GM12878 (cell line): ENCODE measurements at regions not wholly inside any gene's neighbourhood (a gene's known extent, or its start where the extent isn't known, plus 50 kb on each side); places are given as distances from the start of the nearest gene placed in this dataset.
"Not testable (repeated sequence)": the region's sequence is repeated elsewhere in the genome, so short reads cannot be mapped to it uniquely, and the experiment has no call there.

Experiments used
- ATAC-seq: fragments of 200-7000 bp; cut with Tn5 transposase; 3 replicates; pipeline ENCODE4 v1.9.1; 2020; ENCODE audit warnings: mild to moderate bottlenecking, moderate library complexity
- BruUV-seq: library from RNA; stranded (reverse); fragments of 400-500 nt; replicated peaks from 2 replicates; lab custom pipeline; 2021; lab: Mats Ljungman, UMichigan
- CTCF ChIA-PET: fragments of 300-600 bp; sonication (Branson Sonifier 250); formaldehyde crosslinking; extraction: SDS; loops from one replicate; lab custom pipeline; 2021; ENCODE audit warnings: inconsistent platforms; lab: Yijun Ruan, JAX
- POLR2A ChIA-PET: fragments of 350-600 bp; formaldehyde crosslinking; extraction: SDS; loops from one replicate; lab custom pipeline; 2021; ENCODE audit warnings: inconsistent platforms; lab: Charles Lee
- RAD21 ChIA-PET: fragments of 300-600 bp; sonication (Branson Sonifier 250); formaldehyde crosslinking; loops from one replicate; lab custom pipeline; 2023; ENCODE audit warnings: antibody characterized with exemption; ENCODE audit not compliant: unreplicated experiment; lab: Charles Lee
- SMC1A ChIA-PET: fragments of 300-600 bp; sonication (Branson Sonifier 250); formaldehyde crosslinking; loops from one replicate; lab custom pipeline; 2023; ENCODE audit not compliant: unreplicated experiment, uncharacterized antibody; lab: Charles Lee
- DNase-seq: peaks from one replicate; pipeline ENCODE4 v3.0.0-alpha.2; 2011; ENCODE audit warnings: low read depth, low spot score
- FAIRE-seq: peaks from 3 replicates; lab custom pipeline; 2011; peaks lifted over from hg19 to GRCh38; lab: Jason Lieb, UNC
- H2AFZ ChIP-seq: 2 replicates; pipeline ENCODE4 v1.6.0; 2011; ENCODE audit warnings: low read depth, low read length, control low read depth; ENCODE audit not compliant: control insufficient read depth
- H3K27ac ChIP-seq: 2 replicates; pipeline ENCODE4 v1.5.1; 2011; ENCODE audit warnings: control low read depth; ENCODE audit not compliant: control insufficient read depth, insufficient read depth
- H3K27me3 ChIP-seq, 2 experiments: replicated peaks in 1 of 2; 2 replicates each; pipeline versions ENCODE4 v1.6.0 to v1.6.1; 2011; ENCODE audit warnings: low read length in 1 of 2; ENCODE audit not compliant: control insufficient read depth in 2 of 2, insufficient read depth in 2 of 2
- H3K36me3 ChIP-seq, 2 experiments: 2 replicates each; pipeline ENCODE4 v1.5.1; 2011; ENCODE audit warnings: low read length in 1 of 2; ENCODE audit not compliant: control insufficient read depth in 2 of 2, insufficient read depth in 2 of 2
- H3K4me1 ChIP-seq: 2 replicates; pipeline ENCODE4 v1.6.1; 2011; ENCODE audit warnings: mild to moderate bottlenecking, low read length, moderate library complexity, mixed read lengths; ENCODE audit not compliant: control insufficient read depth, insufficient read depth
- H3K4me2 ChIP-seq: 2 replicates; pipeline ENCODE4 v1.6.0; 2011; ENCODE audit warnings: control low read depth; ENCODE audit not compliant: control insufficient read depth, insufficient read depth
- H3K4me3 ChIP-seq: fragments of 200-600 bp; sonication (generic); 2 replicates; pipeline ENCODE4 v1.5.1; 2016
- H3K79me2 ChIP-seq: 2 replicates; pipeline ENCODE4 v1.6.0; 2011; ENCODE audit warnings: low read length; ENCODE audit not compliant: control insufficient read depth, insufficient read depth
- H3K9ac ChIP-seq: 2 replicates; pipeline ENCODE4 v1.8.0; 2011; ENCODE audit warnings: low read length, control low read depth, mixed read lengths; ENCODE audit not compliant: control insufficient read depth, insufficient read depth
- H3K9me3 ChIP-seq: replicated peaks from 3 replicates; pipeline ENCODE4 v1.5.1; 2011; ENCODE audit warnings: mild to moderate bottlenecking, low read length; ENCODE audit not compliant: control insufficient read depth, insufficient read depth
- H4K20me1 ChIP-seq: 2 replicates; pipeline ENCODE4 v1.6.0; 2011; ENCODE audit not compliant: control insufficient read depth, insufficient read depth
- WGBS: methylation state at CpG from one replicate; pipeline ENCODE4 v1.1.6; 2016; ENCODE audit warnings: low lambda C conversion rate; ENCODE audit not compliant: insufficient replicate concordance, insufficient coverage; ENCODE audit errors: missing lambda C conversion rate; 5-methylcytosine and 5-hydroxymethylcytosine counted together
- in situ Hi-C: fragments of 300-500 bp; cut with MboI; formaldehyde crosslinking; loops from 9 replicates; pipeline ENCODE4 v1.14.3; 2018; ENCODE audit warnings: mixed read lengths
- intact Hi-C: fragments of 100-400 bp; cut with micrococcal nuclease; formaldehyde crosslinking; loops from one replicate; pipeline ENCODE4 v1.14.2; 2022; ENCODE audit not compliant: unreplicated experiment

DNA sequence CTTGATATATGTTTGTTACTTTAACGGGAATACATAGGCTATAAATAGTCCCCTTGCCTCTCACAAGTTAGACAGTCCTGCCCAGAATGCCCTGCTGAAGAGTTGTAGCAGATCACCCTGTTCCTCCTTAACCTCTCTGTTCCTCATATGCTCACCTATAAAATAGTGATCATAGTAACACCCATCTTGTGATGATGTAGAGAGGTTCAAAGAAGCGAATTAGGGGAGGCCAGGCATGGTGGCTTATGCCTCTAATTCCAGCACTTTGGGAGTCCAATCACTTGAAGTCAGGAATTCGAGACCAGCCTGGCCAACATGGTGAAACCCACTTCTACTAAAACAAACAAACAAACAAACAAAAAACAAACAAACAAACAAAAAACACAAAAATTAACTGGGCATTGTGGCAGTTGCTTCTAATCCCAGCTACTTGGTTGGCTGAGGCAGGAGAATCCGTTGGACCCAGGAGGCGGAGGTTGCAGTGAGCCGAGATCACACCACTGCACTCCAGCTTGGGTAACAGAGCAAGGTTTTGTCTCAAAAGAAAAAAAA is 518.5 kb upstream of the TPTE start:
- SMC1A ChIA-PET, H3K9me3 ChIP-seq, H3K4me2 ChIP-seq, RAD21 ChIA-PET, H3K36me3 ChIP-seq, H3K79me2 ChIP-seq, H4K20me1 ChIP-seq, in situ Hi-C loops, H3K4me1 ChIP-seq, DNase-seq, CTCF ChIA-PET, H3K27me3 ChIP-seq, BruUV-seq, H3K27ac ChIP-seq, H2AFZ ChIP-seq, H3K9ac ChIP-seq, H3K4me3 ChIP-seq, ATAC-seq, FAIRE-seq, intact Hi-C loops, POLR2A ChIA-PET: not testable (repeated sequence)
- WGBS, result 5% methylated on average over 5 of the region's 6 CpGs

DNA sequence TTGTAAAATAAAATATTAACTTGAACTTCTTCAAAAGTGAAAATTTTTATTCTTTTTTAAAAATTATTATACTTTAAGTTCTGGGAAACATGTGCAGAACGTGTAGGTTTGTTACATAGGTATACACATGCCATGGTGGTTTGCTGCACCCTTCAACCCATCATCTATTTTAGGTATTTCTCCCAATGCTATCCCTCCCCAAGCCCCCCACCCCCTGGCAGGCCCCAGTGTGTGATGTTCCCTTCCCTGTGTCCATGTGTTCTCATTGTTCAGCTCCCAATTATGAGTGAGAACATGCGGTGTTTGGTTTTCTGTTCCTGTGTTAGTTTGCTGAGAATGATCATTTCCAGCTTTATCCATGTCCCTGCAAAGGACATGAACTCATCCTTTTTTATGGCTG is 515.6 kb upstream of the TPTE start:
- in situ Hi-C loops, H3K27ac ChIP-seq, H3K79me2 ChIP-seq, H3K36me3 ChIP-seq, FAIRE-seq, RAD21 ChIA-PET, H2AFZ ChIP-seq, H3K4me1 ChIP-seq, DNase-seq, H3K27me3 ChIP-seq, ATAC-seq, H3K9ac ChIP-seq, H4K20me1 ChIP-seq, POLR2A ChIA-PET, CTCF ChIA-PET, BruUV-seq, H3K9me3 ChIP-seq, SMC1A ChIA-PET, intact Hi-C loops, H3K4me3 ChIP-seq, H3K4me2 ChIP-seq: not testable (repeated sequence)
- 39% methylated on average over 2 of the region's 2 CpGs for WGBS

DNA sequence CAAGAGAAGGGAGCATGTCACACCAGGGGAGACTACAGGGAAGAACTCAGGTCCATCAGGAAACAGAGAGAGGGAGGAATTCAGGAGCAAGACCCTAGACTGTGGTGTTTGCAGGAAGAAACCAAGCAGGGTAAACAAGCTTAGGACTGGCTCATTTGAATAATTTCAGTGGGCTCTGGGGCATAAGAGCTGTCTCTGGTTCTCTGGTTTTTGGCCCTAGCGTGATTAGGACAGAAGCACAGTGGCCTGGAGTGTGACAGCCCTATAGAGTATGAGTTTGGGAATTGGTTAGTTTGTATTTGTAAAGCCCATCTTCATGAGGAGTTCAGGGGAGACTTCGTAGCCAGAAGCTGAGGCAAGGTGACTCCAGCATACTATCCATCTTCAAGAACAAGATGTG is 504.4 kb upstream of the TPTE start:
- H3K4me1 ChIP-seq, H3K27ac ChIP-seq, H3K79me2 ChIP-seq, H3K36me3 ChIP-seq, DNase-seq, H3K4me3 ChIP-seq, H3K27me3 ChIP-seq, SMC1A ChIA-PET, H3K4me2 ChIP-seq, H3K9ac ChIP-seq, H4K20me1 ChIP-seq, in situ Hi-C loops, BruUV-seq, H3K9me3 ChIP-seq, POLR2A ChIA-PET, RAD21 ChIA-PET, intact Hi-C loops, H2AFZ ChIP-seq, FAIRE-seq, CTCF ChIA-PET, ATAC-seq: not testable (repeated sequence)
- 1% methylated on average over 2 of the region's 2 CpGs for WGBS

DNA sequence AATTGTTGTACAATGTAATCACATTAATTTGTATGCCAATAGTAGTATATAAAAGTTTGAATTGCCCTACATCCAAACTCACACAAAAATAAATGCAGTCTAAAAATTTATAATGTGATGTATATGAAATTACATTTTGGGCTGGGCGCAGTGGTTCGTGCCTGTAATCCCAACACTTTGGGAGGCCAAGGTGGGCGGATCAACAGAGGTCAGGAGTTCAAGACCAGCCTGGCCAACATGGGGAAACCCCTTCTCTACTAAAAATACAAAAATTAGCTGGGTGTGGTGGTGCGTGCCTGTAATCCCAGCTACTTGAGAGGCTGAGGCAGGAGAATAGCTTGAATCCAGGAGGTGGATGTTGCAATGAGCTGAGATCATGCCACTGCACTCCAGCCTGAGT is 503.6 kb upstream of the TPTE start:
- H3K27me3 ChIP-seq, H3K4me2 ChIP-seq, CTCF ChIA-PET, H3K27ac ChIP-seq, H3K4me3 ChIP-seq, in situ Hi-C loops, RAD21 ChIA-PET, FAIRE-seq, H3K79me2 ChIP-seq, BruUV-seq, intact Hi-C loops, H3K9me3 ChIP-seq, SMC1A ChIA-PET, H3K9ac ChIP-seq, H4K20me1 ChIP-seq, DNase-seq, POLR2A ChIA-PET, H2AFZ ChIP-seq, H3K36me3 ChIP-seq, H3K4me1 ChIP-seq, ATAC-seq: not testable (repeated sequence)
- WGBS, result 11% methylated on average over 4 of the region's 4 CpGs
